Right atrium auricular region (tissue), 2 donors: ENCODE measurements at regions not wholly inside any gene's neighbourhood (a gene's known extent, or its start where the extent isn't known, plus 50 kb on each side); places are given as distances from the start of the nearest gene placed in this dataset.
"Not testable (repeated sequence)": the region's sequence is repeated elsewhere in the genome, so short reads cannot be mapped to it uniquely, and the experiment has no call there.

Experiments used
- DNase-seq: peaks from one replicate; pipeline ENCODE4 v3.0.0-alpha.2; 2019; ENCODE audit warnings: low spot score
- H3K27ac ChIP-seq, 2 donors: fragments of 200-600 bp; sonication (generic); 1 replicate in 1 of 2; 2 replicates in 1 of 2; pipeline ENCODE4 v1.5.1; 2016 to 2019
- H3K27me3 ChIP-seq, 2 donors: fragments of 200-600 bp; sonication (generic); one replicate each; pipeline versions ENCODE4 v1.5.1 to v1.6.0; 2017 to 2019
- H3K36me3 ChIP-seq: fragments of 200-600 bp; sonication (generic); one replicate; pipeline ENCODE4 v1.5.1; 2016
- H3K4me1 ChIP-seq, 2 donors: fragments of 200-600 bp; sonication (generic); one replicate each; pipeline versions ENCODE4 v1.5.1 to v1.6.0; 2017 to 2019
- H3K4me3 ChIP-seq, 2 donors: fragments of 200-600 bp; sonication (generic); 1 replicate in 1 of 2; 2 replicates in 1 of 2; pipeline ENCODE4 v1.5.1; 2017 to 2019; ENCODE audit warnings: mild to moderate bottlenecking in 1 of 2, moderate library complexity in 1 of 2
- H3K9me3 ChIP-seq, 2 donors: fragments of 200-600 bp; sonication (generic); one replicate each; pipeline ENCODE4 v1.5.1; 2019
- CTCF ChIP-seq, 2 donors: fragments of 200-600 bp; sonication (generic); IDR thresholded peaks; one replicate each; pipeline ENCODE4 v1.5.1; 2019; ENCODE audit warnings: antibody characterized with exemption in 2 of 2

GRCh38 chr2:85947593-85947992 is 58.8 kb upstream of the ST3GAL5 start:
- Histone ChIP-seq H3K27me3 (no peaks in the 10 kb centered on the region), H3K27ac (no peak overlapping the region), H3K9me3 (peaks cover 0 to 19% of the 10 kb centered on the region in 2 donors), H3K36me3 (no peaks in the 10 kb centered on the region), H3K4me3 (no peak overlapping the region), H3K4me1 (no peaks in the 10 kb centered on the region)
- DNase-seq: no peak
- no peak for TF ChIP-seq CTCF (IDR thresholded peaks at IDR 0.05)

GRCh38 chr2:85945586-85945985 is 56.8 kb upstream of the ST3GAL5 start:
- no peak overlapping the region for H3K4me3 ChIP-seq
- no peaks in the 10 kb centered on the region for H3K4me1 ChIP-seq
- H3K27me3 ChIP-seq: no peaks in the 10 kb centered on the region
- TF ChIP-seq CTCF (IDR thresholded peaks at IDR 0.05): no peak
- no peak overlapping the region for H3K27ac ChIP-seq
- DNase-seq: no peak
- H3K9me3 ChIP-seq: peaks cover 0 to 24% of the 10 kb centered on the region in 2 donors
- H3K36me3 ChIP-seq: no peaks in the 10 kb centered on the region

- Histone ChIP-seq H3K4me3 (no peak overlapping the region), H3K27me3 (no peaks in the 10 kb centered on the region), H3K36me3 (no peaks in the 10 kb centered on the region), H3K27ac (no peak overlapping the region), H3K4me1 (no peaks in the 10 kb centered on the region), H3K9me3 (peaks cover 0 to 24% of the 10 kb centered on the region in 2 donors)
- no peak for DNase-seq
- no peak for TF ChIP-seq CTCF (IDR thresholded peaks at IDR 0.05)
These were observed 56.4 kb upstream of the ST3GAL5 start for GRCh38 chr2:85945172-85945571.

- H3K4me3 ChIP-seq: no peak overlapping the region
- no peaks in the 10 kb centered on the region for H3K4me1 ChIP-seq
- no peaks in the 10 kb centered on the region for H3K27me3 ChIP-seq
- H3K9me3 ChIP-seq: peaks cover 0 to 14% of the 10 kb centered on the region in 2 donors
- no peaks in the 10 kb centered on the region for H3K36me3 ChIP-seq
- H3K27ac ChIP-seq: no peak overlapping the region
- no peak for TF ChIP-seq CTCF (IDR thresholded peaks at IDR 0.05)
- no peak for DNase-seq
These were observed 53.7 kb upstream of the ST3GAL5 start for GRCh38 chr2:85942346-85942957.

GRCh38 chr2:85941490-85941889 is 52.7 kb upstream of the ST3GAL5 start:
- not testable (repeated sequence) for DNase-seq, H3K9me3 ChIP-seq, H3K27me3 ChIP-seq, H3K27ac ChIP-seq, H3K36me3 ChIP-seq, H3K4me3 ChIP-seq, H3K4me1 ChIP-seq

- no peak for TF ChIP-seq CTCF (IDR thresholded peaks at IDR 0.05)
- H3K4me1 ChIP-seq: peaks cover 0 to 7% of the 10 kb centered on the region in 2 donors
- DNase-seq: no peak
- H3K27me3 ChIP-seq: no peaks in the 10 kb centered on the region
- no peaks in the 10 kb centered on the region for H3K36me3 ChIP-seq
- no peak overlapping the region for H3K4me3 ChIP-seq
- peaks cover 0 to 7% of the 10 kb centered on the region in 2 donors for H3K9me3 ChIP-seq
- H3K27ac ChIP-seq: no peak overlapping the region
These were observed 50.3 kb upstream of the ST3GAL5 start for GRCh38 chr2:85939131-85939530.
